Spleen (tissue), 11 donors: ENCODE measurements at regions not wholly inside any gene's neighbourhood (a gene's known extent, or its start where the extent isn't known, plus 50 kb on each side); places are given as distances from the start of the nearest gene placed in this dataset.
"Not testable (repeated sequence)": the region's sequence is repeated elsewhere in the genome, so short reads cannot be mapped to it uniquely, and the experiment has no call there.

Source experiments
- DNase-seq: peaks from one replicate; pipeline ENCODE4 v3.0.0-alpha.2; 2020
- H3K27ac ChIP-seq, 8 donors: fragments of 200-600 bp; sonication (generic) in 7 of 8; 1 replicate in 4 of 8; 2 replicates in 4 of 8; pipeline versions ENCODE4 v1.5.0 to v1.8.0; 2016 to 2021; ENCODE audit warnings: inconsistent platforms in 4 of 8, mild to moderate bottlenecking in 4 of 8, moderate library complexity in 1 of 8
- H3K27me3 ChIP-seq, 7 donors: fragments of 200-600 bp; sonication (generic) in 6 of 7; replicated peaks in 1 of 7; 1 replicate in 4 of 7; 2 replicates in 3 of 7; pipeline versions ENCODE4 v1.5.0 to v1.8.0; 2016 to 2021; ENCODE audit warnings: inconsistent platforms in 3 of 7, mild to moderate bottlenecking in 1 of 7
- H3K36me3 ChIP-seq, 6 donors: fragments of 200-600 bp; sonication (generic) in 5 of 6; 1 replicate in 4 of 6; 2 replicates in 2 of 6; pipeline versions ENCODE4 v1.5.0 to v1.8.0; 2016 to 2021; ENCODE audit warnings: inconsistent platforms in 2 of 6
- H3K4me1 ChIP-seq, 6 donors: fragments of 200-600 bp; sonication (generic) in 5 of 6; 1 replicate in 3 of 6; 2 replicates in 3 of 6; pipeline versions ENCODE4 v1.5.0 to v1.8.0; 2016 to 2021; ENCODE audit warnings: inconsistent platforms in 3 of 6
- H3K4me3 ChIP-seq, 8 donors: fragments of 200-600 bp; sonication (generic) in 7 of 8; 1 replicate in 4 of 8; 2 replicates in 4 of 8; pipeline versions ENCODE4 v1.5.0 to v1.8.0; 2016 to 2021; ENCODE audit warnings: inconsistent platforms in 4 of 8, mild to moderate bottlenecking in 4 of 8, moderate library complexity in 2 of 8
- H3K9me3 ChIP-seq, 8 donors: fragments of 200-600 bp; sonication (generic) in 7 of 8; 1 replicate in 4 of 8; 2 replicates in 4 of 8; pipeline versions ENCODE4 v1.5.0 to v1.8.0; 2016 to 2021; ENCODE audit warnings: inconsistent platforms in 4 of 8
- CTCF ChIP-seq, 11 experiments: fragments of 200-600 bp in 7 of 11; fragments of 450-650 bp in 4 of 11; sonication (generic) in 4 of 11; IDR thresholded peaks in 8 of 11; conservative IDR thresholded peaks in 3 of 11; 1 replicate in 7 of 11; 2 replicates in 4 of 11; pipeline versions ENCODE4 v1.4.0 to v1.8.0; 2016 to 2021; ENCODE audit warnings: antibody characterized with exemption in 11 of 11, inconsistent platforms in 4 of 11, mild to moderate bottlenecking in 1 of 11
- POLR2A ChIP-seq, 3 donors: fragments of 450-650 bp; IDR thresholded peaks; one replicate each; pipeline ENCODE4 v1.5.1; 2017; ENCODE audit warnings: antibody characterized with exemption in 3 of 3, mild to moderate bottlenecking in 1 of 3
- POLR2AphosphoS5 ChIP-seq, 3 donors: sonication (generic); formaldehyde crosslinking; IDR thresholded peaks; one replicate each; pipeline ENCODE4 v1.5.1; 2017; ENCODE audit warnings: antibody characterized with exemption in 3 of 3
- WGBS, 5 donors: extraction: QIAGEN DNeasy Blood & Tissue Kit in 3 of 5; methylation state at CpG; one replicate each; pipeline versions ENCODE4 v1.1.5 to v1.1.7; 2013 to 2018; 5-methylcytosine and 5-hydroxymethylcytosine counted together
- intact Hi-C: fragments of 100-400 bp; cut with DNase I; formaldehyde crosslinking; loops from one replicate; pipeline ENCODE4 v1.15.0; 2023; ENCODE audit warnings: low total_unique reads
- donor health status: healthy with polysubstance abuse.
- donor health status: DM: no; HTN: no; CAD: no; lungs with moderate emphysema.
- donor health status: DM: no; HTN: no; CAD: no.
- donor health status: Bipolar disorder and iron deficiency.
- donor health status: healthy.
- donor health status: DM: no; HTN: no; CAD: no.
- donor health status: DM: yes; HTN: yes; CAD: no.

GRCh38 chr6:113364766-113365165 lies 492.4 kb upstream of the MARCKS start:
- WGBS, 5 donors, result 93 to 98% (median 97%) methylated on average over 3 of the region's 3 CpGs
- Histone ChIP-seq H3K27me3 (no peaks in the 10 kb centered on the region), H3K9me3 (no peaks in the 10 kb centered on the region), H3K27ac (no peak overlapping the region), H3K36me3 (no peaks in the 10 kb centered on the region), H3K4me3 (no peak overlapping the region), H3K4me1 (no peaks in the 10 kb centered on the region)
- intact Hi-C loops, result no loop called here
- no peak for TF ChIP-seq POLR2AphosphoS5 (IDR thresholded peaks at IDR 0.05)
- no peak for TF ChIP-seq POLR2A (IDR thresholded peaks at IDR 0.05)
- no peak for DNase-seq

DNA sequence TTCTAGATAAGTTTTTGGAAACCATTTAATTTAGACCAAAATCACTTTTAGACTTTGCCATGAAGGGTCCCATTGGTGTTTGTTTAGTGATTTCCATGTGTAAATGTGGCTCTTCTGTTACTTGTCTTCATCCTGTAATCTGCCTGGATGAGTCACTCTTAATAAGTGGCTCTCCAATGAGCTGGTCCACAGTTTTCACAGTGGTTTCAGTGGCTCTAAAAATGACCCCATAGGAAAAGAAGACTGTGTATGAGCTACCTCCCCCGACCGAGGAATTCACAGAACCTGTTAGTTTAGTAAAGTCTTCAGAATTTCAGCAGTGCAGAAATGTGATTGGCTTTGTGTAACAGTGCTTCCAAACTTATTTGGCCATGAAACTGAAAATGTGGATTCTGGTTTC lies 492.0 kb upstream of the MARCKS start:
- no peaks in the 10 kb centered on the region for H3K36me3 ChIP-seq
- no peaks in the 10 kb centered on the region for H3K27me3 ChIP-seq
- WGBS, 5 donors, result 65 to 100% (median 97%) methylated on average over 2 of the region's 2 CpGs
- H3K4me1 ChIP-seq, result no peaks in the 10 kb centered on the region
- no peak overlapping the region for H3K27ac ChIP-seq
- no peak overlapping the region for H3K4me3 ChIP-seq
- no peak for DNase-seq
- intact Hi-C loops, result no loop called here
- no peak for TF ChIP-seq POLR2A (IDR thresholded peaks at IDR 0.05)
- TF ChIP-seq POLR2AphosphoS5 (IDR thresholded peaks at IDR 0.05), result no peak
- no peak for TF ChIP-seq CTCF (IDR thresholded peaks at IDR 0.05 in 8 of 11, conservative IDR thresholded peaks at IDR 0.05 in 3 of 11)
- no peaks in the 10 kb centered on the region for H3K9me3 ChIP-seq

- H3K27me3 ChIP-seq, result no peaks in the 10 kb centered on the region
- no peak overlapping the region for H3K4me3 ChIP-seq
- H3K36me3 ChIP-seq, result no peaks in the 10 kb centered on the region
- no peaks in the 10 kb centered on the region for H3K4me1 ChIP-seq
- WGBS, 5 donors, result 78 to 88% (median 84%) methylated on average over 3 of the region's 3 CpGs
- TF ChIP-seq POLR2A (IDR thresholded peaks at IDR 0.05) (no peak), POLR2AphosphoS5 (IDR thresholded peaks at IDR 0.05) (no peak), CTCF (IDR thresholded peaks at IDR 0.05 in 8 of 11, conservative IDR thresholded peaks at IDR 0.05 in 3 of 11) (no peak)
- no peak for DNase-seq
- H3K27ac ChIP-seq, result no peak overlapping the region
- intact Hi-C loops, result no loop called here
- no peaks in the 10 kb centered on the region for H3K9me3 ChIP-seq
Measured at GRCh38 chr6:113366505-113366904, 490.6 kb upstream of the MARCKS start.

DNA sequence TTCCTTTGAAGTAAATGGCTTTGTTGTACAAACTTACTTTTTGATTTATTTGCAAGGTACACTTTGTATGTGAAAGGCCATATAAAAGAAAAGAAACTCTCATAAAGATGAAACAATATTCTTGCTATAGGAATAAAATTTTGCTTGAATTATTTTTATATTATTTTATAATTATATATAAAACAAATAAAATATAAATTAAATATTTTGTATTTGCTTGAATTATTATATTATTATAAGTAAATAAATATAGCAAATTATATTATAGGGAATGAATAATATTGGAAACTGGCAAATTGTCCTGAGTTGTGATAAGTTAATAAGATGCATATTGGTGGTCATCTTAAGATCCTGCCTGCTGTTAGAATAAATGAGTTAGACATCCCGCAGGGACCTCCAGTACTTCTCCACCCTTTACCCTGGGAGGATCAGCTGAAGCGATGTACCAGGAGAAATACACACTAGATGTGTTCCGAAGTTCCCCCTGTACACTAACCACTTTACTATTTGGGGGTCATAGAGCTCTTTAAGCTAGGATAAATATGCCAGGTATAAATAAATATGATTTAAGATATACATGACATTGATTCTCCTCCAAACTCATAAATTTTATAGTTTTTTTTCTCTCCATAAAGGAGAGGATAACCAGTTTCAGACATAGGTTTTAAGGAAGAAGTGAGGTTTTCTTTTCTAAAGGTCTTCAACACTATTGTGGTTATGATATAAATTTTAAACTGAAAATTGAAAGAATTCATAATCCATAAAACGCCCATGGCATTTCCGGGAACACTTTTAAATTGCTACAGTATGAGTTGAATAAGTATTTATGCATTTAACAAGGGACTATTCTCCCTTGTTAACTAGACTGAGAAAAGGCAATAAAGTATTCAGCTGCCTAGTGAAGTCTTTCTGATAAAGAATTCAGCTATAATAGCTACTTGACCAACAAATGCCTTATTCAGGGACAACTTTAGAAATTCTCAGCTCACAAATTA lies 486.3 kb upstream of the MARCKS start:
- Histone ChIP-seq H3K4me3 (no peak overlapping the region), H3K27me3 (no peaks in the 10 kb centered on the region), H3K27ac (no peak overlapping the region), H3K4me1 (no peaks in the 10 kb centered on the region), H3K9me3 (no peaks in the 10 kb centered on the region), H3K36me3 (no peaks in the 10 kb centered on the region)
- 85 to 96% (median 92%) methylated on average over 5 of the region's 5 CpGs for WGBS, 5 donors
- DNase-seq, result no peak
- intact Hi-C loops, result no loop called here
- no peak for TF ChIP-seq POLR2A (IDR thresholded peaks at IDR 0.05)
- no peak for TF ChIP-seq CTCF (IDR thresholded peaks at IDR 0.05 in 8 of 11, conservative IDR thresholded peaks at IDR 0.05 in 3 of 11)
- no peak for TF ChIP-seq POLR2AphosphoS5 (IDR thresholded peaks at IDR 0.05)

DNA sequence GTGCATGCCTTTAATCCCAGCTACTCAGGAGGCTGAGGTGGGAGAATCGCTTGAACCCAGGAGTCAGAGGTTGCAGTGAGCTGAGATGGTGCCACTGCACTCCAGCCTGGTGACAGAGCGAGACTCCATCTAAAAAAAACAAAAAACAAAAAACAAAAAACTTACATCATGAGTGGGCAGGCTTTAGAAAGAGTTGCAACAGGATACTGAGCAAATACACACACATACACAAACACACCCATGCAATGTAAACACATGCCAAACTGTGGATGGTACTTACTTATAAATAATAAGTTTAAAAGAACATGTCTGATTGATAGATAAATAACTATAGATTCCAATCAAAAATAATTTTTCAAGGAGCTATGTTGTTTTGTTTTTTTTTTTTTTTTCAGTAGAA lies 481.7 kb upstream of the MARCKS start:
- H3K4me3 ChIP-seq, DNase-seq, H3K27ac ChIP-seq, H3K36me3 ChIP-seq, H3K9me3 ChIP-seq, intact Hi-C loops, H3K27me3 ChIP-seq, H3K4me1 ChIP-seq: not testable (repeated sequence)
- WGBS, 5 donors, result 82 to 94% (median 85%) methylated on average over 2 of the region's 2 CpGs
